Mucosa of gallbladder (tissue), 1 donor: ENCODE measurements at regions not wholly inside any gene's neighbourhood (a gene's known extent, or its start where the extent isn't known, plus 50 kb on each side); places are given as distances from the start of the nearest gene placed in this dataset.
"Not testable (repeated sequence)": the region's sequence is repeated elsewhere in the genome, so short reads cannot be mapped to it uniquely, and the experiment has no call there.

Experiments used
- DNase-seq: peaks from one replicate; pipeline ENCODE4 v3.0.0-alpha.2; 2020; ENCODE audit warnings: low spot score
- donor health status: DM: no; HTN: no; CAD: no.

GRCh38 chr19:28686756-28687155 lies 526.2 kb downstream of the UQCRFS1 start:
- DNase-seq = no peak

- DNase-seq = no peak
Observed at GRCh38 chr19:28685802-28686201, 527.1 kb downstream of the UQCRFS1 start.

DNA sequence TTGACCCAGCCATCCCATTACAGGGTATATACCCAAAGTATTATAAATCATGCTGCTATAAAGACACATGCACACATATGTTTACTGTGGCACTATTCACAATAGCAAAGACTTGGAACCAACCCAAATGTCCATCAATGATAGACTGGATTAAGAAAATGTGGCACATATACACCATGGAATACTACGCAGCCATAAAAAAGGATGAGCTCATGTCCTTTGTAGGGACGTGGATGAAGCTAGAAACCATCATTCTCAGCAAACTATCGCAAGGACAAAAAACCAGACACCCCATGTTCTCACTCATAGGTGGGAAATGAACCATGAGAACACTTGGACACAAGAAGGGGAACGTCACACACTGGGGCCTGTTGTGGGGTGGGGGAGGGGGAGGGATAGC lies 527.9 kb downstream of the UQCRFS1 start:
- not testable (repeated sequence) for DNase-seq

DNA sequence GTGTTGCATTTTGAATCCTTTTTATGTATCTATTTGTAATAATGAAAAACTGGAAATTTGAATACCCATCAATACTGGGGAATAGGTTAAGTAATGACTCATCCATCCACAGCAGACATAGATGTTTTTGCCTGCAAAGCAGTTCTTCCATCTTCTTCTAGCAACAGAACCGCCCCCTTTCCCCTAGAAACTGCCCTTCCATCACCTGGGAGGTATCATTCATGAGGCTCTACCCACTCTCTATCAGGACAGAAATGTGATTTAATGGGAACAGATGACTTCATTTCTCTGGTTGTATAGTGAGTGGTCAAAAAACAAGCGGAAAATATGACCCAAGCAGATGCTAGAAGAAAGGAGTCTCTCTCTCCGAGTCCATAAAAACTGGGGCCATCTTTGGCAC lies 532.8 kb downstream of the UQCRFS1 start:
- no peak for DNase-seq

DNA sequence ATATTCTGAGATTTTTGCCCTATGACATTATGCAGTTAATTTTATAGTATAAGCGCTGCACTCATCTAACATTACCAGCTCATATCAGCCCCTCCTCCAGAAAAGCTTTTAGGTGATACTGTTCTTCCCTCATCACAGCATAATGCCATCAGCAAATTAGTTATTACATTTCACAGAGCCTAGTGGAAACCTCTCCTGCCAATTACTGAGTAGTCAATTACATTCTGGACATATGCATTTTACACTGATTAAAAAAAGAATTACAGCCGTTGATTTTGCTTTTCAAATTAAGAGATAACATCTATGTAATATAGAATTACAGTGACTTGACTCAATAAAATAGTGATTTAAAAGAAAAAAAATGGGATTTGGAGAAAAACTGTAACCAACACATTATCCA lies 542.1 kb downstream of the UQCRFS1 start:
- DNase-seq = no peak

- no peak for DNase-seq
Observed at GRCh38 chr19:28669804-28670203, 543.1 kb downstream of the UQCRFS1 start.

GRCh38 chr19:28667348-28667977 lies 545.5 kb downstream of the UQCRFS1 start:
- DNase-seq = no peak

- DNase-seq = no peak
Observed at GRCh38 chr19:28665748-28666147, 547.2 kb downstream of the UQCRFS1 start.

GRCh38 chr19:28656644-28657043 lies 556.3 kb downstream of the UQCRFS1 start:
- DNase-seq = no peak

DNA sequence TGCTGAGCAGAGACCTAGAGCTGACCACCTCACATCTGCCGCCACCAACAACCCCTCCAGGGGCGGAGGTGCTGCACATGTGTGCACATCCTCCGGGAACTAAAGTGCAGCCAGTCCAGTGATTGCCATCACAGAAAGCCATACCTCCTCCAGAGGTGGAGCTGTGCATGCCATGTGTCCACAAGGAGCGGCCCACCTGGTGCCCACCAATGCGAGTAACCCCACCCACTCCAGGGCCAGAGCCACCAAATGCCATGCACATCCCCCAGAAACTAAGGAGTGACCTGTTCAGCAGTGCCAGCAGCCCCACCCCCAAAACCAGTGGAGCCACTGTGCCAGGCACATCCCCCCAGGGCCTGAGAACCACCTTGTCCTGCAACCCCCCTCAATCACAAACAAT lies 557.9 kb downstream of the UQCRFS1 start:
- DNase-seq = no peak

DNA sequence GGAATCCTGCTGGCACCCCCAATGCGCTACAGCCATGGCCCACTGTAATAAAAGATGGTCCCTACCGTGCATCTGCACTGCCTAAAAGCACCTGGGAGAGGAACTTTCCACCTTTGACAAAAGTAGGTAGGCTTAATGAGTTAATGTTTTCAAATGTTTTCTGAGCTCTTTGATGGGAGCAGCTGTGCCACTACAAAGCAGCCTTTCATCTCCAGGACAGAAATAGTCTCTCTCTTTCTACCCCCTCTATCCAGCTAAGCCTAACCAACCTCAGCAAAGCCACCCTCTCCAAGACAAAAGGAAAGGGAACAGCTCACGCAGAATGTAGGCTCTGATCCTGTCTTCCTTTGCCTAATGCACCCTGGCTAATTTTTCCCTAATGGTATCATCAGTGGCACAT lies 560.2 kb downstream of the UQCRFS1 start:
- no peak for DNase-seq

- no peak for DNase-seq
Observed at GRCh38 chr19:28646629-28647028, 566.3 kb downstream of the UQCRFS1 start.

- DNase-seq = no peak
Observed at GRCh38 chr19:28644169-28644775, 568.7 kb downstream of the UQCRFS1 start.

DNA sequence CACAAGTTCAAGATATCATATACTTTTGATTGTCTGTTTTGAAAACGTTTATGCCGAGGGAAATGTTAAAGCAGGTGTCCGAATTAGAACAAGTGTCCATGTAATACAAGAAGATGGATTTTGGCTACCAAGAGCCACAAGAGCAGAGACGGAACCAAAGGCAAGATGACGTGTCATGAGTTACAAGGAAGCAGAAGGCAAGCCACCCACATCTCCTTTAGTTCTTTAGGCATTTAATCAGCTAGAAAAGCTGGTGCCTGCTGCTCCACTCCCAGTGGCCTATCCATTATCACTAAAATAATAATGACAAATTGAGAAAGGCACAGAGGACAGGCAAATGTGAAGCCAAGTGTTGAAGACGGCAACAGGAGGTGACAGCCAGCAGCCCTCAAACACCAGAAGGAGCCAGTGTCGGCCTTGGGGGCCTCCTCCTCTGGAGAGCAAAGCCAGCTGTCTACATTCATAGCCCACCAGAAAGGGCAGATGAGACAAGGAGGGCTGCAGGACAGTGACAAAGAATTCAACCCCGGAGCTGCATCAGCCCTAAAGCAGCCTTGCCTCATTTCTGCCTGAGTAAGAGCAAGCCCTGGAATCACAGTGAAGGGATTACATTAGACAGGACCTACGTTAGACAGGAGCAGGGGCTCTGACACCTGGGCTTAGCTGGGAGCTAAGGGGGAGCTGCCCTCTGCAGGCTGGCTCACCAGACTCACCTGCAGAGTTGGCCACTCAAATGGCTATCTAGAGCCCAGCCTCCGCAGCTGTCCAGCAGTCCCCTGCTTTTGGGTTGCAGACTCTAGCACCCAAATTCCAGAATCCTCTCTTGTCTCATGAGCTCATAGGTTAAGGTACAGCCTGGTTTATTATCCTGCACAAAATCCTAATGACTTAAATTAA lies 569.9 kb downstream of the UQCRFS1 start:
- no peak for DNase-seq

GRCh38 chr19:28641395-28641794 lies 571.6 kb downstream of the UQCRFS1 start:
- DNase-seq = no peak

DNA sequence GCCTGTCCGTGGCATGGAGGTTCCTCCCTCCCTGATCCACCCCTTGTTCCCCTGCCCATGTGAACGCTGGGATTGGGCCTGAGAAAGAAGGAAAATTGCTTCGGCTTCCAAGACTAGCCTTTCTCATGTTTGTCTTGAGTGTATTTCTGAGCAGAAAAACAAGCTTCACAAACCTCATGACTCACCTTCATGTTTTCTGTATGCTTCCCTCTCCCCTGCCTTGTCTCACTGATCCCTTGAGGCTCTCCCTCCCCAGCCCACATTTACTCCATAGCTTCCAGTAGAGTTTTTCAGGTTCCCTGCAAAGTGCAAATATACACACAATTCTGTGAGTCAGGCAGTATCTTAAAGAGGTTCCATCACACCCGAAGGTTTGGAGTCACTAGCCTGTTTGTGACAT lies 572.4 kb downstream of the UQCRFS1 start:
- DNase-seq = no peak

GRCh38 chr19:28638445-28638844 lies 574.5 kb downstream of the UQCRFS1 start:
- no peak for DNase-seq

GRCh38 chr19:28636706-28637105 lies 576.2 kb downstream of the UQCRFS1 start:
- no peak for DNase-seq

DNA sequence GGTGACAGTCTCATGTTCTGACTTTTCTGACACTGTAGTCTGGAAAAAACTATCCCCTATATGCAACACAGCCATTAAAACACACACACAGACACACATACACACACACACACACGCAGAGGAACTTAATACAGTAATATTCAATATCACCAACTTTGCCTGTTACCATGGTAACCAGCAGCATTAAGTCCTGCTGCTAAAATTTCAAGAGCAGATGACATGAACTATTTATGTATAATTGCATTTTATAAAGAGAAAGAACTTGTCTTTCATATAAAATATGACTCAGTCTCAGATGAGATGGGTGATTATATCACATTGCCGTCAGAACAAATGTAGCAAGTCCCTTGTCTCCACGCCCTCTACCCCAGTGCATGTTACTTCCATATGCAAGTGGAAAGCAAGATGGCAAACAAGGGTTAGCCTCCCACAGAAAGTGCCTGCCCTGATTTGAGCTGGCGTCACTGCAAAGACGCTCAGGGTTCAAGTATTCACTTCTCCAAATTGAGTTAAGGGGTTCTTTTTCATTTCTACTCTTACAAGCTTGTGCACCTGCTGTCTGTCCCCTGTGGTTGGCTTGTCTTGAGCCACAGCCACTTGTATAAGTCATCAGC lies 576.8 kb downstream of the UQCRFS1 start:
- no peak for DNase-seq

- no peak for DNase-seq
Observed at GRCh38 chr19:28634837-28635236, 578.1 kb downstream of the UQCRFS1 start.

DNA sequence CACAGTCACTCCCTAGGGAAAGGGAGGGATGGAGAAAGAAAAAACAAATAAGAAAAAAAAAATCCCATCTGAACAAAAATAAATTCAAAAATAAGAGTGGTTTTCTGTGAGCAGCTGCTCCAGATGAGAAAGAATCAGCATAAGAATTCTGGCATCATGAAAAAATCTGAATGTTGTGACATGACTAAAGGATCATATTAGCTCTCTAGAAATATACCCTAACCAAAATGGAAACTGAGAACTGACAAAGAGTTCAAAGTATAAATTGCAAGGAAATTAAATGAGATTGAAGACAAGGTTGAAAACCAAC lies 579.0 kb downstream of the UQCRFS1 start:
- DNase-seq = no peak

- peak; percentile 60 for DNase-seq
Observed at GRCh38 chr19:28633319-28634018, 579.5 kb downstream of the UQCRFS1 start.
